ENCODE measurements at regions not wholly inside any gene's neighbourhood (a gene's known extent, or its start where the extent isn't known, plus 50 kb on each side); places are given as distances from the start of the nearest gene placed in this dataset.

GRCh38 chr11:71066311-71066710 lies 186.1 kb downstream of the SHANK2 start:
- H2BK15ac ChIP-seq (ENCODE audit: low read length) = no peak overlapping the region
- no peak for TF ChIP-seq BRCA1 (IDR thresholded peaks at IDR 0.05; ENCODE audit: low read depth, low read length)
- TF ChIP-seq RXRA (IDR thresholded peaks at IDR 0.05; ENCODE audit: insufficient read depth, low read depth, low read length) = no peak
- no peak for TF ChIP-seq RAD21 (IDR thresholded peaks at IDR 0.05 in 1 of 2, conservative IDR thresholded peaks at IDR 0.05 in 1 of 2; ENCODE audit: low read depth in 2 of 2, low read length in 2 of 2)
- no peak overlapping the region for H3K14ac ChIP-seq (ENCODE audit: insufficient read length)
- no peak overlapping the region for H4K8ac ChIP-seq (ENCODE audit: extremely low read depth, insufficient read depth, low read length)
- FAIRE-seq = no peak
- H4K5ac ChIP-seq (ENCODE audit: insufficient read length, low read depth, low read length) = no peak overlapping the region
- H3K18ac ChIP-seq (ENCODE audit: extremely low read depth, low read length) = no peak overlapping the region
- H3K56ac ChIP-seq (replicated peaks; ENCODE audit: insufficient read length, low read depth, low read length) = no peak overlapping the region
- no peak overlapping the region for H3K23ac ChIP-seq (ENCODE audit: insufficient read length)
- H2BK12ac ChIP-seq (ENCODE audit: low read depth, low read length) = no peak overlapping the region
- no peaks in the 10 kb centered on the region for H3K27me3 ChIP-seq (replicated peaks in 1 of 4; ENCODE audit: control insufficient read depth in 3 of 4, extremely low read depth in 1 of 4, insufficient read depth in 3 of 4, low read length in 3 of 4)
- no peak overlapping the region for H2AK5ac ChIP-seq (ENCODE audit: low read depth, low read length)
- no peak overlapping the region for H2BK5ac ChIP-seq (ENCODE audit: low read depth, low read length)
- no peak overlapping the region for H2AFZ ChIP-seq (ENCODE audit: low read length)
- no peak overlapping the region for H3K4ac ChIP-seq (replicated peaks; ENCODE audit: insufficient read length, low read depth, low read length)
- 92% methylated on average over 6 of the region's 6 CpGs; no CpG with 5 or more reads in 1 of the 2 experiments for whole genome bisulfite sequencing, 2 experiments (ENCODE audit: extremely low coverage in 1 of 2, insufficient coverage in 1 of 2, insufficient read length in 1 of 2, insufficient replicate concordance in 2 of 2, low coverage in 1 of 2, low lambda C conversion rate in 2 of 2, missing lambda C conversion rate in 1 of 2)
- peaks cover 2% of the 10 kb centered on the region; the same call in 1 of the 2 replicates for H3K79me1 ChIP-seq (ENCODE audit: low read depth, low read length)
- no peak overlapping the region for H3K9ac ChIP-seq (replicated peaks in 1 of 4; ENCODE audit: extremely low read depth in 1 of 4, low read depth in 3 of 4, low read length in 3 of 4)
- no peak overlapping the region for H4K91ac ChIP-seq (replicated peaks; ENCODE audit: insufficient read length, low read length)
- no peak overlapping the region for H3K4me3 ChIP-seq (ENCODE audit: extremely low read depth in 1 of 4, insufficient read depth in 2 of 4, low read depth in 3 of 4, low read length in 4 of 4)
- CTCF ChIA-PET (ENCODE audit: partially characterized antibody) = interaction anchor here (0.8 to 1.0 kb wide), 2 partner anchors 21 to 122 kb away, joined by 3 to 4 read pairs; no protein-coding TSS in a partner anchor
- H2BK120ac ChIP-seq (replicated peaks; ENCODE audit: low read depth, low read length) = no peak overlapping the region
- no peak for DNase-seq (ENCODE audit: low read depth in 1 of 2, low spot score in 2 of 2)
- H3K23me2 ChIP-seq (ENCODE audit: low read depth, low read length) = peaks cover 13% of the 10 kb centered on the region; the same call in 1 of the 2 replicates
- H2BK20ac ChIP-seq (ENCODE audit: low read length) = no peak overlapping the region
- no peak overlapping the region for H3K4me2 ChIP-seq (ENCODE audit: insufficient read depth in 1 of 2, low read depth in 2 of 2, low read length in 2 of 2)
- peaks cover 0 to 6% of the 10 kb centered on the region in 2 experiments; a peak in 1 of 4 replicates for H3K9me3 ChIP-seq (ENCODE audit: insufficient read depth in 2 of 2, low read depth in 1 of 2, low read length in 1 of 2)
- no peaks in the 10 kb centered on the region; a peak in 2 of 8 replicates for H3K36me3 ChIP-seq (ENCODE audit: control insufficient read depth in 2 of 4, insufficient read depth in 4 of 4, low read length in 3 of 4)
- POLR2A ChIA-PET (ENCODE audit: partially characterized antibody) = no interaction called here
- H4K20me1 ChIP-seq (replicated peaks in 1 of 2; ENCODE audit: control insufficient read depth in 1 of 2, insufficient read depth in 2 of 2, low read length in 2 of 2) = peaks cover 4 to 15% of the 10 kb centered on the region in 2 experiments
- no peaks in the 10 kb centered on the region; a peak in 2 of 7 replicates for H3K4me1 ChIP-seq (replicated peaks in 1 of 4; ENCODE audit: control insufficient read depth in 3 of 4, insufficient read depth in 4 of 4, low read length in 3 of 4)
- no peak overlapping the region for H3K27ac ChIP-seq (ENCODE audit: low read depth, low read length)
- H3K79me2 ChIP-seq (ENCODE audit: control insufficient read depth in 1 of 2, insufficient read depth in 2 of 2, low read length in 2 of 2) = peaks cover 5 to 14% of the 10 kb centered on the region in 2 experiments; a peak in 3 of 4 replicates

Data from H1 (cell line).